ENCODE measurements at regions not wholly inside any gene's neighbourhood (a gene's known extent, or its start where the extent isn't known, plus 50 kb on each side); places are given as distances from the start of the nearest gene placed in this dataset.

- TF ChIP-seq, protein P1, sequence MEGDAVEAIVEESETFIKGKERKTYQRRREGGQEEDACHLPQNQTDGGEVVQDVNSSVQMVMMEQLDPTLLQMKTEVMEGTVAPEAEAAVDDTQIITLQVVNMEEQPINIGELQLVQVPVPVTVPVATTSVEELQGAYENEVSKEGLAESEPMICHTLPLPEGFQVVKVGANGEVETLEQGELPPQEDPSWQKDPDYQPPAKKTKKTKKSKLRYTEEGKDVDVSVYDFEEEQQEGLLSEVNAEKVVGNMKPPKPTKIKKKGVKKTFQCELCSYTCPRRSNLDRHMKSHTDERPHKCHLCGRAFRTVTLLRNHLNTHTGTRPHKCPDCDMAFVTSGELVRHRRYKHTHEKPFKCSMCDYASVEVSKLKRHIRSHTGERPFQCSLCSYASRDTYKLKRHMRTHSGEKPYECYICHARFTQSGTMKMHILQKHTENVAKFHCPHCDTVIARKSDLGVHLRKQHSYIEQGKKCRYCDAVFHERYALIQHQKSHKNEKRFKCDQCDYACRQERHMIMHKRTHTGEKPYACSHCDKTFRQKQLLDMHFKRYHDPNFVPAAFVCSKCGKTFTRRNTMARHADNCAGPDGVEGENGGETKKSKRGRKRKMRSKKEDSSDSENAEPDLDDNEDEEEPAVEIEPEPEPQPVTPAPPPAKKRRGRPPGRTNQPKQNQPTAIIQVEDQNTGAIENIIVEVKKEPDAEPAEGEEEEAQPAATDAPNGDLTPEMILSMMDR (conservative IDR thresholded peaks at IDR 0.05 in 1 of 2, IDR thresholded peaks at IDR 0.05 in 1 of 2; ENCODE audit: extremely low read depth in 1 of 2, insufficient read depth in 1 of 2, low read depth in 1 of 2, low read length in 2 of 2) = no peak
- TF ChIP-seq EZH2 (IDR thresholded peaks at IDR 0.05; ENCODE audit: borderline replicate concordance, low read length) = no peak
These were observed 183.1 kb upstream of the PSMD7 start for GRCh38 chr16:74113545-74113944.

All from mammary epithelial cell (primary cell).